ENCODE measurements at regions not wholly inside any gene's neighbourhood (a gene's known extent, or its start where the extent isn't known, plus 50 kb on each side); places are given as distances from the start of the nearest gene placed in this dataset.

DNA sequence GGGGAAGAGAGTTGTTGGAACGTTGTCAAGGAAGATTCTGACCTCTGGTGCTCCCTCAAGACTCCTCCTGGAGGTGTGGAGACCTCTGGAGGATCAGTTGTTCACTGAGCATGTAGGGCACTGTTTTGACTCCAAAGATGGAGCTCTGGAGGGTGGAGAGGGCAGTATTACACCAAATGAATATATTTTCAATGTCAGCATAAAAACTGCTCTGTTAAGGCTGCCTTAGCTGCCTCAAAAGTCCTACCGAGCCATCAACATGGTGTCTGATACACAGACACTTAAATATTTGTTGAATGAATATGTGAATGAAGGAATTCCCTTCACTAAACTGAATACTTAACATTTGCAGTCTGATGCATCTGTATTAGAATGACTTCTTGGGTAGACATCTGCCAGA is 144.2 kb upstream of the SPON1 start:
- TF ChIP-seq POLR2A (IDR thresholded peaks at IDR 0.05; ENCODE audit: low read length) = no peak
- TF ChIP-seq GATA1 (IDR thresholded peaks at IDR 0.05; ENCODE audit: low read depth, low read length) = no peak

All from erythroblast (primary cell).